WTC11 (cell line): ENCODE measurements at regions not wholly inside any gene's neighbourhood (a gene's known extent, or its start where the extent isn't known, plus 50 kb on each side); places are given as distances from the start of the nearest gene placed in this dataset.

Source experiments
- ATAC-seq: fragments of 200-7000 bp; cut with Tn5 transposase; 2 replicates; pipeline ENCODE4 v1.10.0; 2021; ENCODE audit warnings: mild to moderate bottlenecking, moderate library complexity
- CTCF ChIA-PET: fragments of 300-600 bp; sonication (Branson Sonifier 250); formaldehyde crosslinking; loops from one replicate; lab custom pipeline; 2021; ENCODE audit warnings: antibody characterized with exemption; lab: Charles Lee
- POLR2A ChIA-PET: fragments of 350-600 bp; sonication (Branson Sonifier 250); formaldehyde crosslinking; loops from one replicate; lab custom pipeline; 2021; ENCODE audit warnings: antibody characterized with exemption; lab: Charles Lee
- DNase-seq: peaks from one replicate; pipeline ENCODE4 v3.0.0; 2021; ENCODE audit warnings: low spot score
- H3K27ac Mint-ChIP-seq: 2 replicates; pipeline ENCODE4 v1.8.0; 2021; ENCODE audit warnings: mixed read lengths
- H3K27me3 Mint-ChIP-seq: 2 replicates; pipeline ENCODE4 v1.8.0; 2021; ENCODE audit warnings: low read depth, mild to moderate bottlenecking, moderate library complexity, mixed read lengths
- H3K36me3 Mint-ChIP-seq: 2 replicates; pipeline ENCODE4 v1.8.0; 2021; ENCODE audit warnings: mixed read lengths
- H3K4me1 Mint-ChIP-seq: 2 replicates; pipeline ENCODE4 v1.8.0; 2022; ENCODE audit warnings: mixed read lengths
- H3K4me3 Mint-ChIP-seq: 2 replicates; pipeline ENCODE4 v1.8.0; 2021; ENCODE audit warnings: mild to moderate bottlenecking, moderate library complexity, mixed read lengths
- H3K9me3 Mint-ChIP-seq: 2 replicates; pipeline ENCODE4 v1.8.0; 2021; ENCODE audit warnings: mixed read lengths
- AFF4 ChIP-seq: sonication (generic); formaldehyde crosslinking; IDR thresholded peaks from 2 replicates; pipeline ENCODE4 v1.8.1; 2023; ENCODE audit warnings: mild to moderate bottlenecking, missing genetic modification reagents, borderline replicate concordance
- ATF1 ChIP-seq: sonication (generic); formaldehyde crosslinking; IDR thresholded peaks from 2 replicates; pipeline ENCODE4 v1.8.1; 2023; ENCODE audit warnings: mild to moderate bottlenecking, moderate library complexity, missing genetic modification reagents
- CBFB ChIP-seq: sonication (generic); formaldehyde crosslinking; IDR thresholded peaks from 2 replicates; pipeline ENCODE4 v1.8.1; 2022; ENCODE audit warnings: mild to moderate bottlenecking, low read depth, missing genetic modification reagents
- CDX4 ChIP-seq: fragments of 250-450 bp; sonication (Bioruptor Pico); IDR thresholded peaks from 2 replicates; pipeline ENCODE4 v1.9.0; 2021; ENCODE audit warnings: moderate library complexity, mild to moderate bottlenecking, inconsistent platforms, borderline replicate concordance
- GRHL2 ChIP-seq: fragments of 250-450 bp; sonication (Bioruptor Pico); IDR thresholded peaks from 2 replicates; pipeline ENCODE4 v1.8.0; 2022; ENCODE audit warnings: mild to moderate bottlenecking, moderate library complexity; ENCODE audit not compliant: insufficient replicate concordance, severe bottlenecking
- HMGXB4 ChIP-seq: sonication (generic); formaldehyde crosslinking; IDR thresholded peaks from 2 replicates; pipeline ENCODE4 v1.8.1; 2023; ENCODE audit warnings: mild to moderate bottlenecking, moderate library complexity, missing genetic modification reagents
- JUN ChIP-seq: sonication (generic); formaldehyde crosslinking; IDR thresholded peaks from 2 replicates; pipeline ENCODE4 v1.8.0; 2023; ENCODE audit warnings: mild to moderate bottlenecking, missing genetic modification reagents
- KAT7 ChIP-seq: sonication (generic); formaldehyde crosslinking; IDR thresholded peaks from 2 replicates; pipeline ENCODE4 v1.8.1; 2023; ENCODE audit warnings: missing genetic modification reagents, mild to moderate bottlenecking, borderline replicate concordance
- MYBL2 ChIP-seq: sonication (generic); formaldehyde crosslinking; IDR thresholded peaks from 2 replicates; pipeline ENCODE4 v1.8.1; 2023; ENCODE audit warnings: mild to moderate bottlenecking, moderate library complexity, missing genetic modification reagents
- NR2C2 ChIP-seq: sonication (generic); formaldehyde crosslinking; IDR thresholded peaks from 2 replicates; pipeline ENCODE4 v1.8.0; 2022; ENCODE audit warnings: mild to moderate bottlenecking, missing genetic modification reagents
- NR3C1 ChIP-seq: sonication (generic); formaldehyde crosslinking; conservative IDR thresholded peaks from 2 replicates; pipeline ENCODE4 v1.8.1; 2023; ENCODE audit warnings: low read depth, mild to moderate bottlenecking, missing genetic modification reagents
- OVOL2 ChIP-seq: fragments of 250-450 bp; sonication (Bioruptor Pico); IDR thresholded peaks from 2 replicates; pipeline ENCODE4 v1.9.0; 2021; ENCODE audit warnings: mild to moderate bottlenecking, borderline replicate concordance
- SOX15 ChIP-seq: fragments of 250-450 bp; sonication (Bioruptor Pico); IDR thresholded peaks from 2 replicates; pipeline ENCODE4 v1.9.0; 2021; ENCODE audit warnings: mild to moderate bottlenecking
- ZNF219 ChIP-seq: sonication (generic); formaldehyde crosslinking; IDR thresholded peaks from 2 replicates; pipeline ENCODE4 v1.8.0; 2023; ENCODE audit warnings: missing genetic modification reagents, mild to moderate bottlenecking, borderline replicate concordance
- ZNF263 ChIP-seq: sonication (generic); formaldehyde crosslinking; IDR thresholded peaks from 2 replicates; pipeline ENCODE4 v1.8.1; 2022; ENCODE audit warnings: low read depth, mild to moderate bottlenecking, moderate library complexity, missing genetic modification reagents
- ZNF317 ChIP-seq: sonication (generic); formaldehyde crosslinking; IDR thresholded peaks from 2 replicates; pipeline ENCODE4 v1.8.1; 2023; ENCODE audit warnings: low read depth, mild to moderate bottlenecking, moderate library complexity, missing genetic modification reagents, borderline replicate concordance
- ZNF396 ChIP-seq: fragments of 250-450 bp; sonication (Bioruptor Pico); IDR thresholded peaks from 2 replicates; pipeline ENCODE4 v1.8.0; 2021; ENCODE audit warnings: mild to moderate bottlenecking, moderate library complexity, borderline replicate concordance
- ZNF671 ChIP-seq: fragments of 250-450 bp; sonication (Bioruptor Pico); IDR thresholded peaks from 2 replicates; pipeline ENCODE4 v1.8.0; 2021; ENCODE audit warnings: mild to moderate bottlenecking
- TF ChIP-seq, protein P1 (sequence below): fragments of 250-450 bp; sonication (Bioruptor Pico); IDR thresholded peaks from 2 replicates; pipeline ENCODE4 v1.8.0; 2021; ENCODE audit warnings: mild to moderate bottlenecking
- TF ChIP-seq, protein P2 (sequence below): sonication (generic); formaldehyde crosslinking; IDR thresholded peaks from 2 replicates; pipeline ENCODE4 v1.8.0; 2022; ENCODE audit warnings: missing genetic modification reagents

DNA sequence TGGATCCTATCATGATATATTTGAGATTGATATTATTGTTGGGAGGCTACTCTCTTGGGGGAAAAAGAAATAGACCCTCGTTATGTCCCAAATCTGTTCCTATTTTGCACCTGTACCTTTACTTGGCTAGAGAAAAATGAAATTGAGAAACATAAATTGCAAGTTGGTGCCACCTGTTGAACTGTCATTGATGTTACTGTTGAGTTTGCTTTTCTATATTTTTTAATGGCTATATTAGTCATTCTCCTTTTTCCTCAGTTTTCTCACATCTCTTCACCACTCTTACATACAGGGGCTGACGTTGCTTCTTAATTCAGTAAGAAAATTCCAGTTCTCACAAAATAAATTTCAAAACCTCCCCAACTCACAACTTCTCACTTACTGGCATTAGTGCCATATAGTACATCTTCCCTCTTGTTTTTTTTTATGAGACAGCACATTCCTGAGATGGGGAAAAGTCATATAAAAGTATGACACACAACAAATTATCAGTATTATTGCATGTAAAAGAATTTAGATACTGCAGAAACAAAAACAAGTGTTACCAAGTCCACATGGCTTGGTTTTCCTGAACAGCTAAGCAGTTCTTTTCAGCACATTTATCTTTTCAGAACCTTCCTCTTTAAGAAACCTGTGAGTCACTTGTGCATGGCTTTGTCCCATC is 348.3 kb upstream of the DSEL start:
- ATAC-seq (no peak), DNase-seq (no peak)
- H3K27me3 Mint-ChIP-seq = no peaks in the 10 kb centered on the region
- H3K4me1 Mint-ChIP-seq = peaks cover 8% of the 10 kb centered on the region
- H3K9me3 Mint-ChIP-seq = peaks cover 9% of the 10 kb centered on the region
- no peak overlapping the region for H3K27ac Mint-ChIP-seq
- H3K4me3 Mint-ChIP-seq = no peak overlapping the region
- peaks cover 3% of the 10 kb centered on the region for H3K36me3 Mint-ChIP-seq
- ChIA-PET CTCF (interaction anchor here (0.6 to 1.0 kb wide), 2 partner anchors 349 to 541 kb away, joined by 3 read pairs; no protein-coding TSS in a partner anchor), POLR2A (no interaction called here)
- no peak for TF ChIP-seq KAT7 (CRISPR knock-in tag)
- no peak for TF ChIP-seq HMGXB4 (CRISPR knock-in tag)
- no peak for TF ChIP-seq ZNF396 (CRISPR knock-in tag)
- no peak for TF ChIP-seq AFF4 (CRISPR knock-in tag)
- TF ChIP-seq, protein P1, sequence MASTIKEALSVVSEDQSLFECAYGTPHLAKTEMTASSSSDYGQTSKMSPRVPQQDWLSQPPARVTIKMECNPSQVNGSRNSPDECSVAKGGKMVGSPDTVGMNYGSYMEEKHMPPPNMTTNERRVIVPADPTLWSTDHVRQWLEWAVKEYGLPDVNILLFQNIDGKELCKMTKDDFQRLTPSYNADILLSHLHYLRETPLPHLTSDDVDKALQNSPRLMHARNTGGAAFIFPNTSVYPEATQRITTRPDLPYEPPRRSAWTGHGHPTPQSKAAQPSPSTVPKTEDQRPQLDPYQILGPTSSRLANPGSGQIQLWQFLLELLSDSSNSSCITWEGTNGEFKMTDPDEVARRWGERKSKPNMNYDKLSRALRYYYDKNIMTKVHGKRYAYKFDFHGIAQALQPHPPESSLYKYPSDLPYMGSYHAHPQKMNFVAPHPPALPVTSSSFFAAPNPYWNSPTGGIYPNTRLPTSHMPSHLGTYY (CRISPR knock-in tag) = no peak
- no peak for TF ChIP-seq ATF1 (CRISPR knock-in tag)
- TF ChIP-seq CDX4 (CRISPR knock-in tag) = no peak
- no peak for TF ChIP-seq MYBL2

- TF ChIP-seq CBFB (CRISPR knock-in tag) (no peak), SOX15 (CRISPR knock-in tag) (no peak), ZNF263 (no peak), NR2C2 (CRISPR knock-in tag) (no peak), ZNF219 (CRISPR knock-in tag) (no peak), NR3C1 (CRISPR knock-in tag) (no peak), ZNF671 (CRISPR knock-in tag) (no peak), GRHL2 (CRISPR knock-in tag) (no peak), OVOL2 (CRISPR knock-in tag) (no peak), JUN (CRISPR knock-in tag) (no peak), ZNF317 (CRISPR knock-in tag) (no peak)
- TF ChIP-seq, protein P2, sequence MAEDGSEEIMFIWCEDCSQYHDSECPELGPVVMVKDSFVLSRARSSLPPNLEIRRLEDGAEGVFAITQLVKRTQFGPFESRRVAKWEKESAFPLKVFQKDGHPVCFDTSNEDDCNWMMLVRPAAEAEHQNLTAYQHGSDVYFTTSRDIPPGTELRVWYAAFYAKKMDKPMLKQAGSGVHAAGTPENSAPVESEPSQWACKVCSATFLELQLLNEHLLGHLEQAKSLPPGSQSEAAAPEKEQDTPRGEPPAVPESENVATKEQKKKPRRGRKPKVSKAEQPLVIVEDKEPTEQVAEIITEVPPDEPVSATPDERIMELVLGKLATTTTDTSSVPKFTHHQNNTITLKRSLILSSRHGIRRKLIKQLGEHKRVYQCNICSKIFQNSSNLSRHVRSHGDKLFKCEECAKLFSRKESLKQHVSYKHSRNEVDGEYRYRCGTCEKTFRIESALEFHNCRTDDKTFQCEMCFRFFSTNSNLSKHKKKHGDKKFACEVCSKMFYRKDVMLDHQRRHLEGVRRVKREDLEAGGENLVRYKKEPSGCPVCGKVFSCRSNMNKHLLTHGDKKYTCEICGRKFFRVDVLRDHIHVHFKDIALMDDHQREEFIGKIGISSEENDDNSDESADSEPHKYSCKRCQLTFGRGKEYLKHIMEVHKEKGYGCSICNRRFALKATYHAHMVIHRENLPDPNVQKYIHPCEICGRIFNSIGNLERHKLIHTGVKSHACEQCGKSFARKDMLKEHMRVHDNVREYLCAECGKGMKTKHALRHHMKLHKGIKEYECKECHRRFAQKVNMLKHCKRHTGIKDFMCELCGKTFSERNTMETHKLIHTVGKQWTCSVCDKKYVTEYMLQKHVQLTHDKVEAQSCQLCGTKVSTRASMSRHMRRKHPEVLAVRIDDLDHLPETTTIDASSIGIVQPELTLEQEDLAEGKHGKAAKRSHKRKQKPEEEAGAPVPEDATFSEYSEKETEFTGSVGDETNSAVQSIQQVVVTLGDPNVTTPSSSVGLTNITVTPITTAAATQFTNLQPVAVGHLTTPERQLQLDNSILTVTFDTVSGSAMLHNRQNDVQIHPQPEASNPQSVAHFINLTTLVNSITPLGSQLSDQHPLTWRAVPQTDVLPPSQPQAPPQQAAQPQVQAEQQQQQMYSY (CRISPR knock-in tag) = no peak
- TF ChIP-seq, all 79 proteins: peak for 0
- no peaks in the 10 kb centered on the region for H3K27me3 Mint-ChIP-seq
- DNase-seq (no peak), ATAC-seq (no peak)
- peaks cover 29% of the 10 kb centered on the region for H3K9me3 Mint-ChIP-seq
- H3K27ac Mint-ChIP-seq = no peak overlapping the region
- CTCF ChIA-PET = no interaction called here
- H3K36me3 Mint-ChIP-seq = peaks cover 15% of the 10 kb centered on the region
- POLR2A ChIA-PET = no interaction called here
- H3K4me1 Mint-ChIP-seq = peaks cover 11% of the 10 kb centered on the region
- no peak overlapping the region for H3K4me3 Mint-ChIP-seq
Measured at GRCh38 chr18:67862069-67862468, 345.5 kb upstream of the DSEL start.
